Esophagus squamous epithelium (tissue), 5 donors: ENCODE measurements at regions not wholly inside any gene's neighbourhood (a gene's known extent, or its start where the extent isn't known, plus 50 kb on each side); places are given as distances from the start of the nearest gene placed in this dataset.
"Not testable (repeated sequence)": the region's sequence is repeated elsewhere in the genome, so short reads cannot be mapped to it uniquely, and the experiment has no call there.

Experiments
- DNase-seq: peaks from one replicate; lab custom pipeline; 2025; lab: John Stamatoyannopoulos, UW
- H3K27ac ChIP-seq, 4 donors: fragments of 200-600 bp; sonication (generic); one replicate each; pipeline ENCODE4 v1.5.1; 2016 to 2019; ENCODE audit warnings: mild to moderate bottlenecking in 1 of 4
- H3K27me3 ChIP-seq, 4 donors: fragments of 200-600 bp; sonication (generic); 1 replicate in 3 of 4; 2 replicates in 1 of 4; pipeline versions ENCODE4 v1.5.1 to v1.6.0; 2017 to 2021; ENCODE audit warnings: antibody characterized with exemption in 1 of 4
- H3K36me3 ChIP-seq, 3 donors: fragments of 200-600 bp; sonication (generic); one replicate each; pipeline ENCODE4 v1.5.1; 2016 to 2019
- H3K4me1 ChIP-seq, 3 donors: fragments of 200-600 bp; sonication (generic); one replicate each; pipeline ENCODE4 v1.5.1; 2017 to 2019
- H3K4me3 ChIP-seq, 4 donors: fragments of 200-600 bp; sonication (generic); 1 replicate in 3 of 4; 2 replicates in 1 of 4; pipeline ENCODE4 v1.5.1; 2016 to 2019; ENCODE audit warnings: mild to moderate bottlenecking in 2 of 4, moderate library complexity in 1 of 4
- H3K9me3 ChIP-seq, 3 donors: fragments of 200-600 bp; sonication (generic); one replicate each; pipeline ENCODE4 v1.5.1; 2016 to 2019
- CTCF ChIP-seq, 6 experiments: fragments of 450-650 bp in 4 of 6; fragments of 200-600 bp in 2 of 6; sonication (generic) in 2 of 6; IDR thresholded peaks; one replicate each; pipeline ENCODE4 v1.5.1; 2016 to 2019; ENCODE audit warnings: antibody characterized with exemption in 6 of 6, mild to moderate bottlenecking in 4 of 6, moderate library complexity in 4 of 6
- POLR2A ChIP-seq, 4 donors: fragments of 450-650 bp; IDR thresholded peaks; one replicate each; pipeline ENCODE4 v1.6.1; 2017; ENCODE audit warnings: antibody characterized with exemption in 4 of 4, mild to moderate bottlenecking in 4 of 4, moderate library complexity in 3 of 4
- WGBS, 2 donors: methylation state at CpG; one replicate each; pipeline ENCODE4 v1.1.5; 2018; 5-methylcytosine and 5-hydroxymethylcytosine counted together
- intact Hi-C: fragments of 100-400 bp; cut with DNase I; formaldehyde crosslinking; loops from one replicate; pipeline ENCODE4 v1.15.0; 2022
- donor health status: DM: yes; HTN: yes; CAD: no.

GRCh38 chr3:20458994-20459716 lies 273.1 kb upstream of the SGO1 start:
- TF ChIP-seq CTCF (IDR thresholded peaks at IDR 0.05) (no peak), POLR2A (IDR thresholded peaks at IDR 0.05) (no peak)
- no peak overlapping the region for H3K27ac ChIP-seq
- WGBS, 2 donors, result 55 to 70% methylated on average over 4 of the region's 4 CpGs
- no peak for DNase-seq
- intact Hi-C loops, result no loop called here
- H3K9me3 ChIP-seq, result peaks cover 0 to 5% (median 0%) of the 10 kb centered on the region in 3 donors
- H3K27me3 ChIP-seq, result no peaks in the 10 kb centered on the region
- no peaks in the 10 kb centered on the region for H3K36me3 ChIP-seq
- H3K4me1 ChIP-seq, result no peaks in the 10 kb centered on the region
- no peak overlapping the region for H3K4me3 ChIP-seq

- H3K27me3 ChIP-seq, result no peaks in the 10 kb centered on the region
- peaks cover 0 to 5% (median 0%) of the 10 kb centered on the region in 3 donors for H3K9me3 ChIP-seq
- H3K4me3 ChIP-seq, result no peak overlapping the region
- no peaks in the 10 kb centered on the region for H3K4me1 ChIP-seq
- no peak for DNase-seq
- no peaks in the 10 kb centered on the region for H3K36me3 ChIP-seq
- no peak for TF ChIP-seq CTCF (IDR thresholded peaks at IDR 0.05)
- TF ChIP-seq POLR2A (IDR thresholded peaks at IDR 0.05), result no peak
- no peak overlapping the region for H3K27ac ChIP-seq
- 53 to 57% methylated on average over 1 of the region's 1 CpG for WGBS, 2 donors
- intact Hi-C loops, result no loop called here
Measured at GRCh38 chr3:20456511-20456910, 270.5 kb upstream of the SGO1 start.

- no peaks in the 10 kb centered on the region for H3K36me3 ChIP-seq
- DNase-seq, result no peak
- 67% methylated on average over 1 of the region's 1 CpG; no CpG with 5 or more reads in 1 of the 2 donors for WGBS, 2 donors
- no peaks in the 10 kb centered on the region for H3K4me1 ChIP-seq
- H3K27ac ChIP-seq, result no peak overlapping the region
- intact Hi-C loops, result no loop called here
- H3K4me3 ChIP-seq, result no peak overlapping the region
- no peaks in the 10 kb centered on the region for H3K27me3 ChIP-seq
- no peaks in the 10 kb centered on the region for H3K9me3 ChIP-seq
- TF ChIP-seq POLR2A (IDR thresholded peaks at IDR 0.05), result no peak
- TF ChIP-seq CTCF (IDR thresholded peaks at IDR 0.05), result no peak
Measured at GRCh38 chr3:20451170-20451569, 265.2 kb upstream of the SGO1 start.

GRCh38 chr3:20450611-20451010 lies 264.6 kb upstream of the SGO1 start:
- H3K4me3 ChIP-seq, result no peak overlapping the region
- TF ChIP-seq POLR2A (IDR thresholded peaks at IDR 0.05) (no peak), CTCF (IDR thresholded peaks at IDR 0.05) (no peak)
- H3K27ac ChIP-seq, result no peak overlapping the region
- intact Hi-C loops, result no loop called here
- no peak for DNase-seq
- 80 to 87% methylated on average over 1 of the region's 1 CpG for WGBS, 2 donors
- H3K4me1 ChIP-seq, result no peaks in the 10 kb centered on the region
- H3K27me3 ChIP-seq, result no peaks in the 10 kb centered on the region
- no peaks in the 10 kb centered on the region for H3K36me3 ChIP-seq
- no peaks in the 10 kb centered on the region for H3K9me3 ChIP-seq

- 60 to 100% methylated on average over 1 of the region's 1 CpG for WGBS, 2 donors
- H3K4me1 ChIP-seq, result no peaks in the 10 kb centered on the region
Measured at GRCh38 chr3:20442846-20443245, 256.8 kb upstream of the SGO1 start.

GRCh38 chr3:20427268-20427667 lies 241.3 kb upstream of the SGO1 start:
- H3K27ac ChIP-seq, H3K36me3 ChIP-seq, H3K4me1 ChIP-seq, intact Hi-C loops, H3K4me3 ChIP-seq, H3K27me3 ChIP-seq, DNase-seq: not testable (repeated sequence)
- H3K9me3 ChIP-seq, result peaks cover 0 to 11% (median 0%) of the 10 kb centered on the region in 3 donors
- 49 to 66% methylated on average over 2 of the region's 2 CpGs for WGBS, 2 donors

More at GRCh38 chr3:20442846-20443245, 256.8 kb upstream of the SGO1 start:
- H3K9me3 ChIP-seq, result peaks cover 0 to 4% (median 0%) of the 10 kb centered on the region in 3 donors
- DNase-seq, result no peak
- intact Hi-C loops, result no loop called here
- no peak overlapping the region for H3K27ac ChIP-seq
- TF ChIP-seq CTCF (IDR thresholded peaks at IDR 0.05), result no peak
- no peak for TF ChIP-seq POLR2A (IDR thresholded peaks at IDR 0.05)
- H3K27me3 ChIP-seq, result no peaks in the 10 kb centered on the region
- no peak overlapping the region for H3K4me3 ChIP-seq
- no peaks in the 10 kb centered on the region for H3K36me3 ChIP-seq
